Ectodermal cell (in vitro differentiated cells): ENCODE measurements at regions not wholly inside any gene's neighbourhood (a gene's known extent, or its start where the extent isn't known, plus 50 kb on each side); places are given as distances from the start of the nearest gene placed in this dataset.

Experiments
- H3K27ac ChIP-seq: 2 replicates; pipeline ENCODE4 v1.7.0; 2013; ENCODE audit warnings: mild to moderate bottlenecking, low read depth, low read length; ENCODE audit not compliant: insufficient read depth, poor library complexity, severe bottlenecking
- H3K27me3 ChIP-seq: 2 replicates; pipeline ENCODE4 v1.7.0; 2013; ENCODE audit warnings: mild to moderate bottlenecking, low read length; ENCODE audit not compliant: insufficient read depth, control insufficient read depth, poor library complexity, severe bottlenecking
- H3K36me3 ChIP-seq: one replicate; pipeline ENCODE4 v1.7.0; 2013; ENCODE audit warnings: low read length; ENCODE audit not compliant: control insufficient read depth, insufficient read depth
- H3K4me1 ChIP-seq: one replicate; pipeline ENCODE4 v1.7.0; 2013; ENCODE audit warnings: low read length; ENCODE audit not compliant: control insufficient read depth, insufficient read depth
- H3K4me3 ChIP-seq: 2 replicates; pipeline ENCODE4 v1.7.0; 2013; ENCODE audit warnings: low read depth, low read length, control low read depth; ENCODE audit not compliant: insufficient read depth
- H3K9me3 ChIP-seq: 2 replicates; pipeline ENCODE4 v1.7.0; 2013; ENCODE audit warnings: mild to moderate bottlenecking, low read length, moderate library complexity; ENCODE audit not compliant: control insufficient read depth
- WGBS, 2 experiments: methylation state at CpG; one replicate each; pipeline ENCODE4 v1.1.7; 2013; ENCODE audit warnings: missing lambda C conversion rate in 2 of 2; 5-methylcytosine and 5-hydroxymethylcytosine counted together

- WGBS, 2 experiments, result 96 to 99% methylated on average over 3 to 5 of the region's 5 CpGs
- no peaks in the 10 kb centered on the region for H3K9me3 ChIP-seq
- peaks cover 24% of the 10 kb centered on the region for H3K4me1 ChIP-seq
- no peak overlapping the region for H3K4me3 ChIP-seq
- no peaks in the 10 kb centered on the region for H3K36me3 ChIP-seq
- H3K27me3 ChIP-seq, result no peaks in the 10 kb centered on the region
- H3K27ac ChIP-seq, result no peak overlapping the region
Measured at GRCh38 chr2:104660991-104661390, 192.9 kb upstream of the POU3F3 start.

- WGBS, 2 experiments, result 83 to 92% methylated on average over 3 of the region's 3 CpGs
- no peaks in the 10 kb centered on the region for H3K4me1 ChIP-seq
- H3K9me3 ChIP-seq, result no peaks in the 10 kb centered on the region
- H3K27me3 ChIP-seq, result no peaks in the 10 kb centered on the region
- H3K36me3 ChIP-seq, result no peaks in the 10 kb centered on the region
- H3K27ac ChIP-seq, result no peak overlapping the region
- no peak overlapping the region for H3K4me3 ChIP-seq
Measured at GRCh38 chr2:104664672-104665071, 189.2 kb upstream of the POU3F3 start.

GRCh38 chr2:104668631-104669030 is 185.3 kb upstream of the POU3F3 start:
- no peak overlapping the region for H3K27ac ChIP-seq
- no peak overlapping the region for H3K4me3 ChIP-seq
- H3K27me3 ChIP-seq, result no peaks in the 10 kb centered on the region
- 100% methylated on average over 1 to 2 of the region's 2 CpGs for WGBS, 2 experiments
- H3K9me3 ChIP-seq, result no peaks in the 10 kb centered on the region
- no peaks in the 10 kb centered on the region for H3K36me3 ChIP-seq
- no peaks in the 10 kb centered on the region for H3K4me1 ChIP-seq

- H3K27me3 ChIP-seq, result no peaks in the 10 kb centered on the region
- H3K4me3 ChIP-seq, result no peak overlapping the region
- no peaks in the 10 kb centered on the region for H3K4me1 ChIP-seq
- no peak overlapping the region for H3K27ac ChIP-seq
- H3K36me3 ChIP-seq, result no peaks in the 10 kb centered on the region
- WGBS, 2 experiments, result 87 to 88% methylated on average over 6 of the region's 6 CpGs
- H3K9me3 ChIP-seq, result no peaks in the 10 kb centered on the region
Measured at GRCh38 chr2:104673225-104673624, 180.7 kb upstream of the POU3F3 start.

GRCh38 chr2:104678181-104678580 is 175.7 kb upstream of the POU3F3 start:
- Histone ChIP-seq H3K9me3 (no peaks in the 10 kb centered on the region), H3K4me1 (no peaks in the 10 kb centered on the region), H3K4me3 (no peak overlapping the region), H3K36me3 (no peaks in the 10 kb centered on the region), H3K27me3 (no peaks in the 10 kb centered on the region), H3K27ac (no peak overlapping the region)
- 92 to 95% methylated on average over 5 of the region's 5 CpGs for WGBS, 2 experiments

GRCh38 chr2:104685591-104685990 is 168.3 kb upstream of the POU3F3 start:
- WGBS, 2 experiments, result 84 to 86% methylated on average over 4 of the region's 4 CpGs
- no peaks in the 10 kb centered on the region for H3K9me3 ChIP-seq

GRCh38 chr2:104687147-104687546 is 166.8 kb upstream of the POU3F3 start:
- WGBS, 2 experiments, result 88 to 91% methylated on average over 9 of the region's 9 CpGs
- no peaks in the 10 kb centered on the region for H3K9me3 ChIP-seq
- no peak overlapping the region for H3K27ac ChIP-seq
- H3K27me3 ChIP-seq, result no peaks in the 10 kb centered on the region
- no peak overlapping the region for H3K4me3 ChIP-seq
- no peaks in the 10 kb centered on the region for H3K36me3 ChIP-seq
- H3K4me1 ChIP-seq, result no peaks in the 10 kb centered on the region

More at GRCh38 chr2:104685591-104685990, 168.3 kb upstream of the POU3F3 start:
- no peaks in the 10 kb centered on the region for H3K4me1 ChIP-seq
- no peak overlapping the region for H3K27ac ChIP-seq
- H3K4me3 ChIP-seq, result no peak overlapping the region
- no peaks in the 10 kb centered on the region for H3K36me3 ChIP-seq
- H3K27me3 ChIP-seq, result no peaks in the 10 kb centered on the region

- Histone ChIP-seq H3K27me3 (no peaks in the 10 kb centered on the region), H3K4me3 (no peak overlapping the region), H3K4me1 (no peaks in the 10 kb centered on the region), H3K9me3 (no peaks in the 10 kb centered on the region), H3K27ac (no peak overlapping the region), H3K36me3 (no peaks in the 10 kb centered on the region)
- 86 to 95% methylated on average over 6 to 7 of the region's 7 CpGs for WGBS, 2 experiments
Measured at GRCh38 chr2:104690255-104690984, 163.5 kb upstream of the POU3F3 start.

GRCh38 chr2:104698276-104698675 is 155.6 kb upstream of the POU3F3 start:
- H3K27ac ChIP-seq, result no peak overlapping the region
- 78 to 81% methylated on average over 5 of the region's 5 CpGs for WGBS, 2 experiments
- H3K4me1 ChIP-seq, result peaks cover 19% of the 10 kb centered on the region
- H3K4me3 ChIP-seq, result no peak overlapping the region
- H3K9me3 ChIP-seq, result no peaks in the 10 kb centered on the region
- no peaks in the 10 kb centered on the region for H3K36me3 ChIP-seq
- H3K27me3 ChIP-seq, result no peaks in the 10 kb centered on the region

- H3K27me3 ChIP-seq, result no peaks in the 10 kb centered on the region
- H3K4me3 ChIP-seq, result no peak overlapping the region
- peaks cover 26% of the 10 kb centered on the region for H3K4me1 ChIP-seq
- H3K9me3 ChIP-seq, result no peaks in the 10 kb centered on the region
- WGBS, 2 experiments, result 92 to 94% methylated on average over 19 of the region's 19 CpGs
- no peak overlapping the region for H3K27ac ChIP-seq
- no peaks in the 10 kb centered on the region for H3K36me3 ChIP-seq
Measured at GRCh38 chr2:104701411-104701911, 152.5 kb upstream of the POU3F3 start.
